Mesothelial cell of epicardium (in vitro differentiated cells): ENCODE measurements at regions not wholly inside any gene's neighbourhood (a gene's known extent, or its start where the extent isn't known, plus 50 kb on each side); places are given as distances from the start of the nearest gene placed in this dataset.
A peak's percentile ranks its signal among the peaks of the same experiment; 100 is the strongest.

ENCODE experiments used
- DNase-seq, 2 experiments: peaks; one replicate each; pipeline ENCODE4 v3.0.0; 2021; ENCODE audit warnings: low spot score in 2 of 2; ENCODE audit not compliant: unreplicated experiment in 2 of 2
- H3K27ac Mint-ChIP-seq: 2 replicates; pipeline ENCODE4 v1.8.0; 2021; ENCODE audit warnings: mixed read lengths
- H3K27me3 Mint-ChIP-seq: 2 replicates; pipeline ENCODE4 v1.8.0; 2021; ENCODE audit warnings: low read depth, mixed read lengths
- H3K36me3 Mint-ChIP-seq: 2 replicates; pipeline ENCODE4 v1.8.0; 2021; ENCODE audit warnings: mixed read lengths
- H3K4me1 Mint-ChIP-seq: 2 replicates; pipeline ENCODE4 v1.8.0; 2021; ENCODE audit warnings: mixed read lengths
- H3K4me3 Mint-ChIP-seq: 2 replicates; pipeline ENCODE4 v1.8.0; 2021; ENCODE audit warnings: mild to moderate bottlenecking, moderate library complexity, mixed read lengths
- H3K9me3 Mint-ChIP-seq: 2 replicates; pipeline ENCODE4 v1.8.0; 2021; ENCODE audit warnings: mixed read lengths
- CTCF ChIP-seq: fragments of 200-600 bp; sonication (generic); IDR thresholded peaks from one replicate; pipeline ENCODE4 v1.5.0; 2021; ENCODE audit warnings: antibody characterized with exemption; ENCODE audit not compliant: unreplicated experiment

- no peak overlapping the region for H3K27ac Mint-ChIP-seq
- H3K4me3 Mint-ChIP-seq: no peak overlapping the region
- DNase-seq: no peak
- no peak for TF ChIP-seq CTCF
- H3K4me1 Mint-ChIP-seq: peaks cover 46% of the 10 kb centered on the region
- H3K36me3 Mint-ChIP-seq: peaks cover 8% of the 10 kb centered on the region
- H3K27me3 Mint-ChIP-seq: no peaks in the 10 kb centered on the region
- H3K9me3 Mint-ChIP-seq: peaks cover 8% of the 10 kb centered on the region
Measured at GRCh38 chr11:130673698-130674097, 225.3 kb downstream of the ADAMTS15 start.

- Mint-ChIP-seq H3K36me3 (peaks cover 19% of the 10 kb centered on the region), H3K27ac (peak overlapping the region; percentile 86), H3K9me3 (peaks cover 19% of the 10 kb centered on the region), H3K4me1 (peaks cover 46% of the 10 kb centered on the region), H3K27me3 (no peaks in the 10 kb centered on the region), H3K4me3 (no peak overlapping the region)
- DNase-seq: no peak
- TF ChIP-seq CTCF: no peak
Measured at GRCh38 chr11:130674686-130675308, 226.4 kb downstream of the ADAMTS15 start.

- no peak overlapping the region for H3K4me3 Mint-ChIP-seq
- H3K27me3 Mint-ChIP-seq: no peaks in the 10 kb centered on the region
- no peak for DNase-seq
- no peak for TF ChIP-seq CTCF
- peaks cover 46% of the 10 kb centered on the region for H3K4me1 Mint-ChIP-seq
- peaks cover 20% of the 10 kb centered on the region for H3K36me3 Mint-ChIP-seq
- peak overlapping the region; percentile 86 for H3K27ac Mint-ChIP-seq
- H3K9me3 Mint-ChIP-seq: peaks cover 22% of the 10 kb centered on the region
Measured at GRCh38 chr11:130675371-130675821, 227.0 kb downstream of the ADAMTS15 start.

- Mint-ChIP-seq H3K27ac (peak overlapping the region; percentile 86), H3K4me1 (peaks cover 46% of the 10 kb centered on the region), H3K27me3 (no peaks in the 10 kb centered on the region), H3K4me3 (no peak overlapping the region), H3K9me3 (peaks cover 28% of the 10 kb centered on the region), H3K36me3 (peaks cover 24% of the 10 kb centered on the region)
- no peak for TF ChIP-seq CTCF
- DNase-seq: no peak
Measured at GRCh38 chr11:130675917-130676316, 227.5 kb downstream of the ADAMTS15 start.

- no peak for TF ChIP-seq CTCF
- Mint-ChIP-seq H3K9me3 (peaks cover 43% of the 10 kb centered on the region), H3K4me1 (peaks cover 42% of the 10 kb centered on the region), H3K27ac (peak overlapping the region; percentile 97), H3K27me3 (no peaks in the 10 kb centered on the region), H3K4me3 (no peak overlapping the region), H3K36me3 (peaks cover 32% of the 10 kb centered on the region)
- DNase-seq: no peak
Measured at GRCh38 chr11:130677486-130678153, 229.2 kb downstream of the ADAMTS15 start.
